Esophagus squamous epithelium (tissue), 4 donors: ENCODE measurements at regions not wholly inside any gene's neighbourhood (a gene's known extent, or its start where the extent isn't known, plus 50 kb on each side); places are given as distances from the start of the nearest gene placed in this dataset.

Experiments used
- CTCF ChIP-seq, 6 experiments: fragments of 450-650 bp in 4 of 6; fragments of 200-600 bp in 2 of 6; sonication (generic) in 2 of 6; IDR thresholded peaks; one replicate each; pipeline ENCODE4 v1.5.1; 2016 to 2019; ENCODE audit warnings: antibody characterized with exemption in 6 of 6, mild to moderate bottlenecking in 4 of 6, moderate library complexity in 4 of 6
- POLR2A ChIP-seq, 4 donors: fragments of 450-650 bp; IDR thresholded peaks; one replicate each; pipeline ENCODE4 v1.6.1; 2017; ENCODE audit warnings: antibody characterized with exemption in 4 of 4, mild to moderate bottlenecking in 4 of 4, moderate library complexity in 3 of 4

DNA sequence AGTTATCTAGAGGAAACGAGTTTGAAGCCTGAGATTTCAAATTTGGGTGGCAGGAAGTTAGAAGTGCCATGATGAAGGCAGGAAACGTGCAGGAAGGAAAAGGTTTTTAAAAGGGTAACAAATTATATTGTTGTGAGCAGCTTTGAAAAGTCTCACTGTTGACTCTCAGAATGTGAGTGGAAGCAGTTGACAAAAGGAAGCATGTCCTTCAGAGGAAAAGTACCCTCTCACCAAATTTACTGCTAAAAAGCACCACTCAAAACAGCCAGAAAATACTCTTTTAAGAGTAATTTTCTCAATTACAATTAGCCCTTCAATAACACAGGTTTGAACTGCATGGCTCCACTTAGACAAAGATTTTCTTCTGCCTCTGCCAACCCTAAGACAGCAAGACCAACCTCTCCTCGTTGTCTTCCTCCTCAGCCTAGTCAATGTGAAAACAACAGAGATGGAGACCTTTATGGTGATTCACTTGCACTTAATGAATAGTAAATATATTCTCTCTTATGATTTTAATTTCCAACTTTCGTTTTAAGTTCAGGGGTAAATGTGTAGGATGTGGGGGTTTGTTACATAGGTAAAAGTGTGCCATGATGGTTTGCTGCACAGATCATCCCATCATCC lies 117.1 kb upstream of the LIPC start:
- TF ChIP-seq CTCF (IDR thresholded peaks at IDR 0.05) (no peak), POLR2A (IDR thresholded peaks at IDR 0.05) (no peak)
